ENCODE measurements at regions not wholly inside any gene's neighbourhood (a gene's known extent, or its start where the extent isn't known, plus 50 kb on each side); places are given as distances from the start of the nearest gene placed in this dataset.

DNA sequence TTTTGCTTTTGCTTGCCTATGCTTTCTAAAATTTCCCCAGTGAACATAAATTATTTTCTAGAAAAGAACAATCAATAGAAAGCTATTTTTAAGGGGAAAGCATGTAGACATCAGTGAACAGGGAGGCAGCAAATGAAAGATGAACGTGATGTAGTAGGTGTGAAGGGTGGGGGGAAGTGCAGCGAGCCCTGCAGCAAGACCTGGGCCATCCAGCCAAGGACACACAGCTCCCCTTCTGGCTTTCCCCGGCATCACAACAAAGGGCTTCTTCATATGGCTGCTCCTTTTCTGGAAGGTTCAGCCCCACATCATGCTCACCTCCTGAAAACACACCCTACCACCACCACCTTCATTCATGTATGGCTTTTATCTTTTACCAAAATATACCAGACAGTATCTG, 109.2 kb upstream of the ETS2 start:
- Histone ChIP-seq H4K20me1 (ENCODE audit: control insufficient read depth, insufficient read depth) (no peaks in the 10 kb centered on the region), H2AFZ (ENCODE audit: control insufficient read depth, low read depth, low read length) (no peak overlapping the region), H3K4me2 (ENCODE audit: control insufficient read depth, insufficient read depth) (no peak overlapping the region), H3K36me3 (ENCODE audit: control insufficient read depth in 2 of 2, insufficient read depth in 2 of 2, low read length in 1 of 2) (no peaks in the 10 kb centered on the region), H3K4me1 (ENCODE audit: control insufficient read depth, insufficient read depth, low read length) (no peaks in the 10 kb centered on the region), H3K79me2 (ENCODE audit: control insufficient read depth, insufficient read depth, low read length) (no peaks in the 10 kb centered on the region), H3K9ac (ENCODE audit: control insufficient read depth, insufficient read depth, low read length) (no peak overlapping the region), H3K4me3 (no peak overlapping the region), H3K27ac (ENCODE audit: control insufficient read depth, insufficient read depth) (no peak overlapping the region), H3K27me3 (replicated peaks in 1 of 2; ENCODE audit: control insufficient read depth in 2 of 2, insufficient read depth in 2 of 2, low read length in 1 of 2) (no peaks in the 10 kb centered on the region), H3K9me3 (replicated peaks; ENCODE audit: control insufficient read depth, insufficient read depth, low read length) (no peaks in the 10 kb centered on the region; the same call in 2 of the 3 replicates)
- no peak for FAIRE-seq
- SMC1A ChIA-PET (ENCODE audit: uncharacterized antibody, unreplicated experiment): interaction anchor here (0.6 kb wide), 1 partner anchor 66 kb away, joined by 5 read pairs; no protein-coding TSS in a partner anchor
- no peak for ATAC-seq
- RAD21 ChIA-PET (ENCODE audit: unreplicated experiment): no interaction called here
- DNase-seq (ENCODE audit: low read depth, low spot score): no peak
- CTCF ChIA-PET: no interaction called here
- no TSS peak for BruUV-seq (replicated peaks)
- in situ Hi-C loops (cut with MboI) (no loop called here), intact Hi-C loops (cut with micrococcal nuclease; ENCODE audit: unreplicated experiment) (no loop called here)
- TF ChIP-seq, protein P1, sequence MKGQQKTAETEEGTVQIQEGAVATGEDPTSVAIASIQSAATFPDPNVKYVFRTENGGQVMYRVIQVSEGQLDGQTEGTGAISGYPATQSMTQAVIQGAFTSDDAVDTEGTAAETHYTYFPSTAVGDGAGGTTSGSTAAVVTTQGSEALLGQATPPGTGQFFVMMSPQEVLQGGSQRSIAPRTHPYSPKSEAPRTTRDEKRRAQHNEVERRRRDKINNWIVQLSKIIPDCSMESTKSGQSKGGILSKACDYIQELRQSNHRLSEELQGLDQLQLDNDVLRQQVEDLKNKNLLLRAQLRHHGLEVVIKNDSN (IDR thresholded peaks at IDR 0.05; ENCODE audit: borderline replicate concordance, extremely low read length, insufficient read depth, low read depth, low read length): no peak
- TF ChIP-seq, protein P2, sequence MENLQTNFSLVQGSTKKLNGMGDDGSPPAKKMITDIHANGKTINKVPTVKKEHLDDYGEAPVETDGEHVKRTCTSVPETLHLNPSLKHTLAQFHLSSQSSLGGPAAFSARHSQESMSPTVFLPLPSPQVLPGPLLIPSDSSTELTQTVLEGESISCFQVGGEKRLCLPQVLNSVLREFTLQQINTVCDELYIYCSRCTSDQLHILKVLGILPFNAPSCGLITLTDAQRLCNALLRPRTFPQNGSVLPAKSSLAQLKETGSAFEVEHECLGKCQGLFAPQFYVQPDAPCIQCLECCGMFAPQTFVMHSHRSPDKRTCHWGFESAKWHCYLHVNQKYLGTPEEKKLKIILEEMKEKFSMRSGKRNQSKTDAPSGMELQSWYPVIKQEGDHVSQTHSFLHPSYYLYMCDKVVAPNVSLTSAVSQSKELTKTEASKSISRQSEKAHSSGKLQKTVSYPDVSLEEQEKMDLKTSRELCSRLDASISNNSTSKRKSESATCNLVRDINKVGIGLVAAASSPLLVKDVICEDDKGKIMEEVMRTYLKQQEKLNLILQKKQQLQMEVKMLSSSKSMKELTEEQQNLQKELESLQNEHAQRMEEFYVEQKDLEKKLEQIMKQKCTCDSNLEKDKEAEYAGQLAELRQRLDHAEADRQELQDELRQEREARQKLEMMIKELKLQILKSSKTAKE (IDR thresholded peaks at IDR 0.05; ENCODE audit: low read depth, poor library complexity, severe bottlenecking): no peak
- TF ChIP-seq ZNF217 (IDR thresholded peaks at IDR 0.05) (no peak), ZSCAN29 (IDR thresholded peaks at IDR 0.05) (no peak), SREBF1 (IDR thresholded peaks at IDR 0.05; ENCODE audit: low read length) (no peak), PML (IDR thresholded peaks at IDR 0.05; ENCODE audit: low read length) (no peak), CREM (IDR thresholded peaks at IDR 0.05; ENCODE audit: low read depth) (no peak), SREBF2 (IDR thresholded peaks at IDR 0.05; ENCODE audit: low read length) (no peak), ESRRA (IDR thresholded peaks at IDR 0.05; ENCODE audit: low read length) (no peak), SIN3A (IDR thresholded peaks at IDR 0.05; ENCODE audit: low read depth, low read length) (no peak), ZZZ3 (IDR thresholded peaks at IDR 0.05; ENCODE audit: control insufficient read depth, insufficient read length, low read depth) (no peak), SUZ12 (IDR thresholded peaks at IDR 0.05; ENCODE audit: unreplicated experiment) (no peak), FOXK2 (IDR thresholded peaks at IDR 0.05) (no peak), POLR2A (IDR thresholded peaks at IDR 0.05; ENCODE audit: low read depth, low read length) (no peak), TCF3 (IDR thresholded peaks at IDR 0.05; ENCODE audit: borderline replicate concordance, insufficient read depth, low read depth, low read length) (no peak), PAX8 (IDR thresholded peaks at IDR 0.05) (no peak), BHLHE40 (IDR thresholded peaks at IDR 0.05; ENCODE audit: borderline replicate concordance in 1 of 2, low read depth in 2 of 2, low read length in 1 of 2) (no peak), HDAC2 (IDR thresholded peaks at IDR 0.05) (no peak)
- TF ChIP-seq, protein P3, sequence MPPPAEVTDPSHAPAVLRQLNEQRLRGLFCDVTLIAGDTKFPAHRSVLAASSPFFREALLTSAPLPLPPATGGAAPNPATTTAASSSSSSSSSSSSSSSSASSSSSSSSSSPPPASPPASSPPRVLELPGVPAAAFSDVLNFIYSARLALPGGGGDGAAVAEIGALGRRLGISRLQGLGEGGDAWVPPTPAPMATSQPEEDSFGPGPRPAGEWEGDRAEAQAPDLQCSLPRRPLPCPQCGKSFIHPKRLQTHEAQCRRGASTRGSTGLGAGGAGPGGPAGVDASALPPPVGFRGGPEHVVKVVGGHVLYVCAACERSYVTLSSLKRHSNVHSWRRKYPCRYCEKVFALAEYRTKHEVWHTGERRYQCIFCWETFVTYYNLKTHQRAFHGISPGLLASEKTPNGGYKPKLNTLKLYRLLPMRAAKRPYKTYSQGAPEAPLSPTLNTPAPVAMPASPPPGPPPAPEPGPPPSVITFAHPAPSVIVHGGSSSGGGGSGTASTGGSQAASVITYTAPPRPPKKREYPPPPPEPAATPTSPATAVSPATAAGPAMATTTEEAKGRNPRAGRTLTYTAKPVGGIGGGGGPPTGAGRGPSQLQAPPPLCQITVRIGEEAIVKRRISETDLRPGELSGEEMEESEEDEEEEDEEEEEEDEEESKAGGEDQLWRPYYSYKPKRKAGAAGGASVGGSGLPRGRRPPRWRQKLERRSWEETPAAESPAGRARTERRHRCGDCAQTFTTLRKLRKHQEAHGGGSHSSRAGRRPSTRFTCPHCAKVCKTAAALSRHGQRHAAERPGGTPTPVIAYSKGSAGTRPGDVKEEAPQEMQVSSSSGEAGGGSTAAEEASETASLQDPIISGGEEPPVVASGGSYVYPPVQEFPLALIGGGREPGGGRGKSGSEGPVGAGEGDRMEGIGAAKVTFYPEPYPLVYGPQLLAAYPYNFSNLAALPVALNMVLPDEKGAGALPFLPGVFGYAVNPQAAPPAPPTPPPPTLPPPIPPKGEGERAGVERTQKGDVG (CRISPR knock-in tag; IDR thresholded peaks at IDR 0.05): no peak
- POLR2A ChIA-PET: no interaction called here
- 12% methylated on average over 3 of the region's 3 CpGs for WGBS (ENCODE audit: insufficient coverage, insufficient replicate concordance, low lambda C conversion rate, missing lambda C conversion rate)
